ENCODE measurements at regions not wholly inside any gene's neighbourhood (a gene's known extent, or its start where the extent isn't known, plus 50 kb on each side); places are given as distances from the start of the nearest gene placed in this dataset.

DNA sequence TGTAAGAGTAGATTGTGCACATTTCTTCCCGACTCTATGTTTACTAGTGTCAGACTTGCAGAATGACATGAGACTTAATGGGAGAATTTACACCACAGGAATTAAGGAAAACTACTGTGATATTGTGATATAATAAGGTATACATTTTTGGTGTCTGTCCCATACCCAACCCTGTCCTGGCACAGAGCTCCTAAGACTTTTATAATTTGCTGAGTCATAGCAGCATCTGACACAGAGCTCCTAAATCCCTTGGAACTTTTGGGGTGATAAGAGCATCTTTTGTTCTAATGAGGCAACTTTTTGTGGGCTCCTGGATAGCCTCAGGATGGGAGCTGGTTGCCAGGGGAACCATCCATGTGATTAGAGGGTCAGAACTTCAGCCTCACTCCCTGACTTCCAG is 1607.0 kb downstream of the RPA4 start:
- ChIA-PET RAD21 (ENCODE audit: low non-redundant PET in 1 of 2, low total read pairs in 2 of 2, uncharacterized antibody in 2 of 2, unreplicated experiment in 2 of 2) (no interaction called here), POLR2A (no interaction called here), CTCF (no interaction called here)
- H3K27me3 ChIP-seq (ENCODE audit: insufficient read depth, low read length) = no peaks in the 10 kb centered on the region
- no peak for DNase-seq (ENCODE audit: low read depth, low spot score)
- H3K9me2 ChIP-seq (ENCODE audit: insufficient read depth) = no peaks in the 10 kb centered on the region
- no peak overlapping the region for H3K9ac ChIP-seq (ENCODE audit: low read length)
- no peaks in the 10 kb centered on the region for H3K79me2 ChIP-seq (ENCODE audit: insufficient read depth, low read length)
- H3K4me3 ChIP-seq (replicated peaks in 1 of 2; ENCODE audit: low read depth in 1 of 2, low read length in 2 of 2) = no peak overlapping the region
- H3K27ac ChIP-seq (ENCODE audit: low read depth, low read length) = no peak overlapping the region
- H3K36me3 ChIP-seq (ENCODE audit: control insufficient read depth in 1 of 2, insufficient read depth in 2 of 2, low read length in 2 of 2) = no peaks in the 10 kb centered on the region
- H3K4me1 ChIP-seq (ENCODE audit: control insufficient read depth in 1 of 2, insufficient read depth in 2 of 2, low read length in 2 of 2) = no peaks in the 10 kb centered on the region
- no peak overlapping the region for H2AFZ ChIP-seq (ENCODE audit: low read depth, low read length, poor library complexity, severe bottlenecking)
- no TSS peak for BruUV-seq (replicated peaks)
- intact Hi-C loops (cut with micrococcal nuclease) = no loop called here
- no peaks in the 10 kb centered on the region for H3K9me3 ChIP-seq (ENCODE audit: control insufficient read depth in 1 of 2, insufficient read depth in 1 of 2, low read depth in 1 of 2, low read length in 2 of 2)
- no peak for ATAC-seq
- no peak overlapping the region for H3K4me2 ChIP-seq (ENCODE audit: low read length)
- no peaks in the 10 kb centered on the region for H4K20me1 ChIP-seq (ENCODE audit: insufficient read depth)
- TF ChIP-seq, protein P1, sequence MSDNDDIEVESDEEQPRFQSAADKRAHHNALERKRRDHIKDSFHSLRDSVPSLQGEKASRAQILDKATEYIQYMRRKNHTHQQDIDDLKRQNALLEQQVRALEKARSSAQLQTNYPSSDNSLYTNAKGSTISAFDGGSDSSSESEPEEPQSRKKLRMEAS (IDR thresholded peaks at IDR 0.05) = no peak
- TF ChIP-seq POLR2AphosphoS5 (IDR thresholded peaks at IDR 0.05; ENCODE audit: low read depth, low read length) = no peak
- TF ChIP-seq FOSL1 (IDR thresholded peaks at IDR 0.05; ENCODE audit: low read depth) = no peak
- TF ChIP-seq, protein P2, sequence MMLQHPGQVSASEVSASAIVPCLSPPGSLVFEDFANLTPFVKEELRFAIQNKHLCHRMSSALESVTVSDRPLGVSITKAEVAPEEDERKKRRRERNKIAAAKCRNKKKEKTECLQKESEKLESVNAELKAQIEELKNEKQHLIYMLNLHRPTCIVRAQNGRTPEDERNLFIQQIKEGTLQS (IDR thresholded peaks at IDR 0.05) = no peak
- TF ChIP-seq JUND (IDR thresholded peaks at IDR 0.05) = no peak
- TF ChIP-seq TCF7L2 (IDR thresholded peaks at IDR 0.05; ENCODE audit: borderline replicate concordance, extremely low read depth, insufficient read depth, insufficient read length) = no peak
- no peak for TF ChIP-seq RAD21 (IDR thresholded peaks at IDR 0.05; ENCODE audit: low read depth)
- no peak for TF ChIP-seq SP1 (IDR thresholded peaks at IDR 0.05; ENCODE audit: low read depth)
- TF ChIP-seq, protein P3, sequence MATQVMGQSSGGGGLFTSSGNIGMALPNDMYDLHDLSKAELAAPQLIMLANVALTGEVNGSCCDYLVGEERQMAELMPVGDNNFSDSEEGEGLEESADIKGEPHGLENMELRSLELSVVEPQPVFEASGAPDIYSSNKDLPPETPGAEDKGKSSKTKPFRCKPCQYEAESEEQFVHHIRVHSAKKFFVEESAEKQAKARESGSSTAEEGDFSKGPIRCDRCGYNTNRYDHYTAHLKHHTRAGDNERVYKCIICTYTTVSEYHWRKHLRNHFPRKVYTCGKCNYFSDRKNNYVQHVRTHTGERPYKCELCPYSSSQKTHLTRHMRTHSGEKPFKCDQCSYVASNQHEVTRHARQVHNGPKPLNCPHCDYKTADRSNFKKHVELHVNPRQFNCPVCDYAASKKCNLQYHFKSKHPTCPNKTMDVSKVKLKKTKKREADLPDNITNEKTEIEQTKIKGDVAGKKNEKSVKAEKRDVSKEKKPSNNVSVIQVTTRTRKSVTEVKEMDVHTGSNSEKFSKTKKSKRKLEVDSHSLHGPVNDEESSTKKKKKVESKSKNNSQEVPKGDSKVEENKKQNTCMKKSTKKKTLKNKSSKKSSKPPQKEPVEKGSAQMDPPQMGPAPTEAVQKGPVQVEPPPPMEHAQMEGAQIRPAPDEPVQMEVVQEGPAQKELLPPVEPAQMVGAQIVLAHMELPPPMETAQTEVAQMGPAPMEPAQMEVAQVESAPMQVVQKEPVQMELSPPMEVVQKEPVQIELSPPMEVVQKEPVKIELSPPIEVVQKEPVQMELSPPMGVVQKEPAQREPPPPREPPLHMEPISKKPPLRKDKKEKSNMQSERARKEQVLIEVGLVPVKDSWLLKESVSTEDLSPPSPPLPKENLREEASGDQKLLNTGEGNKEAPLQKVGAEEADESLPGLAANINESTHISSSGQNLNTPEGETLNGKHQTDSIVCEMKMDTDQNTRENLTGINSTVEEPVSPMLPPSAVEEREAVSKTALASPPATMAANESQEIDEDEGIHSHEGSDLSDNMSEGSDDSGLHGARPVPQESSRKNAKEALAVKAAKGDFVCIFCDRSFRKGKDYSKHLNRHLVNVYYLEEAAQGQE (IDR thresholded peaks at IDR 0.05; ENCODE audit: low read depth) = no peak
- TF ChIP-seq SRF (IDR thresholded peaks at IDR 0.05; ENCODE audit: low read depth) = no peak
- no peak for TF ChIP-seq ZFX (IDR thresholded peaks at IDR 0.05)
- no peak for TF ChIP-seq SIN3A (IDR thresholded peaks at IDR 0.05; ENCODE audit: low read depth)
- TF ChIP-seq CBX3 (IDR thresholded peaks at IDR 0.05; ENCODE audit: low read depth) = no peak
- TF ChIP-seq, protein P4, sequence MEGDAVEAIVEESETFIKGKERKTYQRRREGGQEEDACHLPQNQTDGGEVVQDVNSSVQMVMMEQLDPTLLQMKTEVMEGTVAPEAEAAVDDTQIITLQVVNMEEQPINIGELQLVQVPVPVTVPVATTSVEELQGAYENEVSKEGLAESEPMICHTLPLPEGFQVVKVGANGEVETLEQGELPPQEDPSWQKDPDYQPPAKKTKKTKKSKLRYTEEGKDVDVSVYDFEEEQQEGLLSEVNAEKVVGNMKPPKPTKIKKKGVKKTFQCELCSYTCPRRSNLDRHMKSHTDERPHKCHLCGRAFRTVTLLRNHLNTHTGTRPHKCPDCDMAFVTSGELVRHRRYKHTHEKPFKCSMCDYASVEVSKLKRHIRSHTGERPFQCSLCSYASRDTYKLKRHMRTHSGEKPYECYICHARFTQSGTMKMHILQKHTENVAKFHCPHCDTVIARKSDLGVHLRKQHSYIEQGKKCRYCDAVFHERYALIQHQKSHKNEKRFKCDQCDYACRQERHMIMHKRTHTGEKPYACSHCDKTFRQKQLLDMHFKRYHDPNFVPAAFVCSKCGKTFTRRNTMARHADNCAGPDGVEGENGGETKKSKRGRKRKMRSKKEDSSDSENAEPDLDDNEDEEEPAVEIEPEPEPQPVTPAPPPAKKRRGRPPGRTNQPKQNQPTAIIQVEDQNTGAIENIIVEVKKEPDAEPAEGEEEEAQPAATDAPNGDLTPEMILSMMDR (IDR thresholded peaks at IDR 0.05 in 2 of 3, conservative IDR thresholded peaks at IDR 0.05 in 1 of 3; ENCODE audit: borderline replicate concordance in 1 of 3, insufficient read depth in 1 of 3, low read depth in 2 of 3, low read length in 2 of 3) = no peak

Data from HCT116 (cell line).